SW480 (cell line): ENCODE measurements at regions not wholly inside any gene's neighbourhood (a gene's known extent, or its start where the extent isn't known, plus 50 kb on each side); places are given as distances from the start of the nearest gene placed in this dataset.
"Not testable (repeated sequence)": the region's sequence is repeated elsewhere in the genome, so short reads cannot be mapped to it uniquely, and the experiment has no call there.

ENCODE experiments used
- DNase-seq: peaks from one replicate; pipeline ENCODE4 v3.0.0-alpha.2; 2016; ENCODE audit warnings: low spot score

GRCh38 chr2:40579247-40579646 lies 127.4 kb upstream of the SLC8A1 start:
- DNase-seq, result no peak

GRCh38 chr2:40584432-40584831 lies 132.5 kb upstream of the SLC8A1 start:
- DNase-seq, result no peak

GRCh38 chr2:40591774-40592173 lies 139.9 kb upstream of the SLC8A1 start:
- DNase-seq, result no peak

DNA sequence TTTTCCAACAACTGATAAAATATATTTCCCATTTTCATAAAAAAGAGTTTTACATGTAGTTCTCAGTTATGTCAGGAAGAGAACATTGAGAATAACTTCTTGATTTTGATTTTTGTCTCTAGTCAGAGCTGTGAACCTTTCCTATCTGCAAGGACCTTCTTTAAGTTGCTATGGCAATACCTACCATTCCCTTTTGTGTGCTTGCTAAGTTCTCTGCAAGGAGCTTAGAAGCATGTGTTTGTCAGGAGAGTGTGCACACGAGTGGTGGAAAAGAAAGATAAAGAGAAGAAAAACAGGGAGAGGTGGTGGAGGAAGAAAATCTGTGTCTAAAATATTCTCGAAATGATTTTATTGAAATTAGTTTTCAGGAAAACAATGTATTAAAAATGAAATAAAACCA lies 140.3 kb upstream of the SLC8A1 start:
- DNase-seq, result no peak

DNA sequence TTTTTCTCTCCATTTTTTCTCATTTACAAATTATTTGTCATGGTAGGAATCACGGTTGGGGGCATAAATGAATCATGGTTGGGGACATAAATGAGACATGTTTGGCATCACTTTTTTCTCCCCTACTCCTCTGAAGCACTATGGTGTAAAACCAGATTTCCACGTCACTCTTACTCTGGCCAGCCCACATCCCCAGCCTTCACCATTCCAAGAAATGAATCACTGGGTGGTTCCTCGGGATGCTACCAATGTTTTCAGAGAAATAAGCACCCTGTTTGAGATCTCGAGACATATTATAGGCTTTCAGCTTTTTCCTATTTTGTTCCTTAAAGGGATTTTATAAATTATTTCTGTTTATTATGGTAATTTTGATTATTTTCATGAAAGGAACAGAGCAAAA lies 155.0 kb upstream of the SLC8A1 start:
- DNase-seq, result no peak

GRCh38 chr2:40611196-40611595 lies 159.3 kb upstream of the SLC8A1 start:
- no peak for DNase-seq

GRCh38 chr2:40625849-40626248 lies 174.0 kb upstream of the SLC8A1 start:
- DNase-seq, result no peak

GRCh38 chr2:40628556-40628955 lies 176.7 kb upstream of the SLC8A1 start:
- no peak for DNase-seq

GRCh38 chr2:40629768-40630434 lies 178.0 kb upstream of the SLC8A1 start:
- no peak for DNase-seq

DNA sequence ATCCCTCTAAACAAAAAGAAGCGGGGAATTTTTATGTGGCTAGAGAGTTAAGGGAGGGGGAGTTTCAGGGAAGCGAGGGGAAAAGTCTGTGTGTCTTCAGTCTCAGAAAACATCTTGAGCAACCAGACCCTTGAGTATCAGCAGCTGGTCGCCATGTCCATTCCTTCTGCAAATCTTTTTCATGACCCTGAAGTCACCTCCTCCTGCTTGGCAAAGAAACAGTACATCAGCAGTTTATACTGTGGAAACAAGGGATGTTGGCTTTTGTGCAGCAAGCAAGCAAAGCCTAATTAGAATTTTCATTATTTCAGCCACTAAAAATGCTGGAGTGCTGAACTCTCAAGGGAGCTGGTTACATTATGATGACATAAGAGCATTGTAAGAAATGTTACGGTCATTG lies 187.4 kb upstream of the SLC8A1 start:
- no peak for DNase-seq

DNA sequence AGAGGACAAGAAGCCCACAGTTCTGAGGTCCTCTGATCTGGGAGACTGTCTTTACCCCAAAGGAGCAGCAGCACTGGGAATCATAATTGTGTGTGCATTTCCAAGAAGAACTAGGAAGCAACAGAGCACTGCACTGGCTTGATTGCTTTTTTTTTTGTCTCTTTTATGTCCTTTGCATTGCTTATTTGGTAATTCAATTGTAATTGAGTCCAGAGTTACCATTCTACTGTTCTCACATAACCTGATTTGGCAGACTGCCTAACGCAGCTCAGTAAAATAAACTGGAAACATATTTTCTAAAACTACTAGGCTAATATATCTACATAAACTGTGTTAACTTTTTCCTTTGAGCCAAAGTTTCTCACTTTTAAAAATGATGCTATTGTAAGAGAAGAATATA lies 190.3 kb upstream of the SLC8A1 start:
- no peak for DNase-seq

DNA sequence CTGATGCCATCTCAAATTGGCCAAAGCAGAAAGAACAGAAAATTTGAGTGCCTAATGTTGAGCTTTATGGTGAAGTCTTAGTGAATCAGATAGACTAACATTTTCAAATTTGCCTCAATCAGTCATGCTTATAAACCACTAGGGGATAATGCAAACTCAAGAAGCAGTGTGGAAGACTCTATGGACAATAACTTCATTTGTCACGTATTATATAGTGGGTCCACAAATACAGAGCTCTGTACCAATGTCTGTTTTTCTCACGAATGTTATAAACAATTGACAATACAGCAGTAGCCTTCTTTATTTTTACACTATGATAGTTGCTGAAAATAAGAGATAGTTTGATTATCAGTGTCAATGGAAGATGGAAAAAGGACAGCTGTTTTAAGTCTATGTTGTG lies 190.8 kb upstream of the SLC8A1 start:
- DNase-seq, result no peak

DNA sequence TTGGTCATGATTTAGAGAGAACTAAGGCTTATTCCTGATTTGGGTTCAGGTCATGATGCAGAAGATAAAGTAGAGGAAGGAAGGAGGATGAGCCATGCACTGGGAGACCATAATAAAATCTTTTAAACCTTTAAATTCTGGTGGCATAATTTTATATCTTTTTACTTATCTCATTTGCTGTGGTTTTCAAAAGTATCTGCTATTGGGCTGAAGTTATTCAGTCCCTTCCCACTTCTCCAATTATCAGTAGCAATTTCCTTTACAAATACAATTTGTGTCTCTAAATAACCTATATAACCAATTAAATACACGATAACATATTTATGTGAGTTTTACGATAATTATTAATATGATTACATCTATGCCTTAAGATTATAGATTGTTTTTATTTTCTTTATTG lies 194.8 kb upstream of the SLC8A1 start:
- no peak for DNase-seq

- DNase-seq, result no peak
These were observed 200.3 kb upstream of the SLC8A1 start for GRCh38 chr2:40652155-40652554.

DNA sequence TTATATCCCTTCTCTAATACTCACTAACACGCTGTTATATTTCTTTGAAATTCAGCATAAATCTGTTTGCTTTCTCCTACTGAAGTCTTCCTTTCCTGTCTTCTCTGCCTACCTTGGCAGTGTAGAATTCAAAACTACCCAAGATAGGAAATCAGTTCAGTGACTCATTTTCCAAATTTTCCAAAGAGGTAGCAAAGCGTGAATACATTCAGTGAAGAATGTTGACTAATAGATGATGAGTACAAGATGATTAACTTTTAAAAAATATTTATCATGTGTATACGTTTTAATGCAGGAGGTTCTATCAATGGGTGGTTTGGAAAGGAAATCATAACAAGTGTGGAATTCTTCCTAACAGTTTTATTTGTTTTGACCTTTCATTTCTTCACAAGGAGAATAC lies 201.9 kb upstream of the SLC8A1 start:
- no peak for DNase-seq

DNA sequence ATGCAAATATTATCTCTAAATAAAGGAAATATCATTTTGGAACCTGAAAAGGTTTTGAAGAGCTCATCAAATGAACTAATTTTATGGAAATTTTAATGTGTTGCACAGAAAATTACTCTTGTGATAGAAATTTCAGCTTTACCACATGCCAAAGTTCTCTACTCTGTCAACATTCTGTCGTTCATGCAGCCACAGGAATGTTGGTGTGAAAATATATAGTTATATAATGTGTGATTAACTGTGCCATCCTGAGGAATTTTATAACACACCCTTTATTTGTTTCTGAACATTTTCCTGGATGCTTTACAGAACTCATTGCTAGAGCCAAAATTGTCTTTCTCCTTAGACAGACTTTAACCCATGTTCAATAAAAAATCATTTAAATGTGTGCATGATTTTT lies 202.5 kb upstream of the SLC8A1 start:
- DNase-seq, result no peak

DNA sequence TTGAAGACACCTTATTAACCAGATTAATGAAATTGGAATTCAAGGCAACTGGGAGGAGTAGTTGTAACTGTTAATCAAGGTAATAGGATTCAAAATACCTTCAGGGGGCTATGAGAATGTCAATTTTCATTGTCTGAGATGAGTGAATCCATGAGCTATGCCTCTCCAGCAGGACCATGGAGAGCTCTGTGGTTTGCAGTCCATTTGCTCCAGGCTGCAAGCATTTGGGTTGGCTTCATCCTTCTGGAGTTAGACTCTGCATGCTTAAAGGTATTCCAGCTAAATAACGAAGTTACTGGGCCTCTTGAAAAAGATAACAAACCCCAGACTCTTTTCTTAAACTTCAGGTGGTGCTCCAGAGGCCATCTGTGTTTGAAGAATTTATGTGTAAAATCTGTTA lies 207.1 kb upstream of the SLC8A1 start:
- DNase-seq, result no peak

DNA sequence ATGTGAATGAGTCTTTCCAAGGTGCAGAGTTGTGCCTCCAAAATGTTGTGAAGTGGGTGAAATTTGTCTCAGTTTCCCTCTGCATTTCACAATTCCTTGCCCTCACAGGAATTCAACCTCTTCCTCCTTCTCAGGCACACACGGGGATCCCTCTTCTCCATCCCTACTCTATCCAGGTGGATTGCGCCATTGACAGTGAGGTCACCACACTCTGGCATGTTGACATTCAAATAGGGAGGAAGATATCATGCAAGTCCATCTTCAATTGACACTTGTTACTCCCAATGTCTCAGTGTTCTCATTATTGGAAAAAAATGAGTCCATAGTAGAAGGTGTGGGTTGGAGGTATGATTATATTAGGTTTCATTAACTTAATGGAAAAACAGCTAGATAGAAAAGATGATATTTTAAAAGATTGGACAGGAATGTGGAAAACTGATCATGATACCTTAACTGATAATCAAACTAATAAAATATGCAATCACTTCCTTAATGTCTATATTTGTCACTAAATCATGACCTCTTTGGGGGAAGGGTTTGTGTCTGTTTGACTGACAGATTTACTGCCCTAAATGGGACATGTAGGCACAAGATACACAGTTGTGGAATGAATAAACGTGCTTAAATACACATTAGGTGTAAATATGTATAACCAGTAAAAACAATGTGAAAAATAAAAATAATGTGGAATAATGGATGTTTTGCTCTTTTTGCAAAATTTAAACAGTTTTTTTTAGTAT lies 213.8 kb upstream of the SLC8A1 start:
- no peak for DNase-seq

GRCh38 chr2:40666398-40666797 lies 214.5 kb upstream of the SLC8A1 start:
- no peak for DNase-seq

GRCh38 chr2:40668425-40668824 lies 216.5 kb upstream of the SLC8A1 start:
- no peak for DNase-seq

DNA sequence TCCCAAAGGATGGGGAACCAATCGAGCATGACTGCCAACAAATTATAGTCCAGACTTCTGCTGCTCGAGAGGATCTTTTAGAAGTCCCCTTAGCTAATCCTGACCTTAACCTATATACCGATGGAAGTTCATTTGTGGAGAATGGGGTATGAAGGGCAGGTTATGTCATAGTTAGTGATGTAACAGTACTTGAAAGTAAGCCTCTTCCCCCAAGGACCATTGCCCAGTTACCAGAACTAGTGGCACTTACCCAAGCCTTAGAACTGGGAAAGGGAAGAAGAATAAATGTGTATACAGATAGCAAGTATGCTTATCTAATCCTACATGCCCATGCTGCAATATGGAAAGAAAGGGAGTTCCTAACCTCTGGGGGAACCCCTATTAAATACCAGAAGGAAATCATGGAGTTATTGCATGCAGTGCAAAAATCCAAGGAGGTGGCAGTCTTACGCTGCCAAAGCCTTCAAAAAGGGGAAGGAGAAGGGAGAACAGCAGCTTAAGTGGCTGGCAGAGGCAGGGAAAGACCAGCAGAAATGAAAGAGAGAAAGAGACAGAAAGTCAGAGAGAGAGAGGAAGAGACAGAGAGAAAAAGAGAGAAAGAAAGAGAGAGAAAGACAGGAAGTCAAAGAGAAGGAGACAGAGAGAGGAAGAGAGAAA lies 224.4 kb upstream of the SLC8A1 start:
- not testable (repeated sequence) for DNase-seq

DNA sequence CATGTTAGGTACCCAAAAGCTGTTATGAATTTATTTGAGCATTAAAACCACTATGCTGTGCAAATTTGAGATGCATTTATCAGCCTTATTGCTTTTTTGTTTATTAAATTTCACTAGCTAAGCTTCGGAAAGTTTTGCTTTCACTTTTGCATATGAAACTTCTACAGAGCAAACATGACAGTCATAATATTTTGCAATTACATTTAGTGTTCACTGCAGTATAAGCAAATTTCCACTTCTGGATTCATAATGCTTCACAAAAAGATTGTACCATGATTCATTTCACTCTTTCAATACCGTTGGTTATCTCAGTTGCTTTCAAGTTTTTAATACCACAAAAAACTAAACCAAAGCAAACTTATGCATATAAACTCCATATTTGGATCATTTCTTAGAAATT lies 228.7 kb upstream of the SLC8A1 start:
- DNase-seq, result no peak

DNA sequence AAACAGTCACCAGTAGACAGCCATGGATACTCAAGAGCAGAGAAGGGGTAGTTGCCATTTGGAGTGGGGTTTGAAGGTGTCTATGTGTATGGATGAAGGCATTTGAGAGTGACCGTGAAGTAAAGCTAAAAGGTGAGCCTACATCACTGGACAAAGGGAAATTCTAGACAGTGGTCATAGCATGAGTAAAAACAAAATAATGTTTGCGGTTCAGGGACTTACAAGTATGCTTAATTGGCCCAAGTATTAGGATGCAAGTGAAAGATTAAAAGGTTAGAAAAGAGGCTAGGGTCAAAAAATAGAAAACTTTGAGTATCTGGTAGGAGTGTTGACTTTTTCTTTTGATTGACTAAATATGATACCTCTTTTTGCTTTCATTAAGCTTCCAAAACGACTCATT lies 238.1 kb upstream of the SLC8A1 start:
- DNase-seq, result no peak

- DNase-seq, result no peak
These were observed 238.6 kb upstream of the SLC8A1 start for GRCh38 chr2:40690525-40690924.
